GM19324 (cell line): ENCODE measurements at regions not wholly inside any gene's neighbourhood (a gene's known extent, or its start where the extent isn't known, plus 50 kb on each side); places are given as distances from the start of the nearest gene placed in this dataset.

ENCODE experiments used
- ATAC-seq: cut with Tn5 transposase; IDR thresholded peaks from one replicate; pipeline ENCODE4 v1.9.1; 2021; ENCODE audit warnings: mild to moderate bottlenecking, moderate library complexity; ENCODE audit not compliant: unreplicated experiment, low FRiP score

DNA sequence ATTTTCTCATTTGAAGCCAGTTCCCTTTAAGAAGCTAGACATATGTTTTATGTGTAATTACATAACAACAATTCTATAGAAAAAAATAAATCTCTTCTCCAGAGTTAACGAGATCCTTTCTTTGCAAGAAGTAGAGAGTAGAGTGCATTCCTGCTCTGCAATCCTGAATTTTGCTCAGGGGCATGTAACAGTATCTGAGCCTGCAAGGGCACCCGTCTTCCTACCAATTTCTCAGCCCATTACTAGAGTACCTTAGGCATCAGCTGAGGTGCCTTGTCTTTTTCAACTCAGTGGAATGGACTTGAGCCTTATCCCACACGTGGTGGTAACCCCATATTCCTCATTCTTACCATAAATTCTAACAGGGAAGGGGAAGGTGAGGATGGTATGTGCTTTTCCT is 205.9 kb downstream of the IKZF2 start:
- ATAC-seq, result no peak

DNA sequence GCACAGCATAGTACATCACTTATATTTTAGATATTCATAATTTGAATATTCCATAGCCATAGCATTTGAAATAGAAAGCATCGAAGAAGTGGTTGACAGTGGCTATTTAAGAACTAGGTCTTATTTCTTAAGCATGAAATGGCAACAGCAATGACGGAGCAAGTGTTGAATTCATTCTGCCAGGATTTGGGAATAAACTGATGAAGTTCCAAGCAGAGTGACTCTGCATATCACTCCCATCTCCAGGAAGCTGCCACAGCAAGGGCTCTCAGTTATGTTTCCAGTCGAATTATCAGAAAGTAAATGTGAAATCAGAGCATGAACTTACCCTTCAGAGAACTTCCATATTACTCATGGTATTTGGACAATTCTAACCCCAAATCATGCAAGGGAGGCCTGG is 208.1 kb downstream of the IKZF2 start:
- ATAC-seq, result no peak

DNA sequence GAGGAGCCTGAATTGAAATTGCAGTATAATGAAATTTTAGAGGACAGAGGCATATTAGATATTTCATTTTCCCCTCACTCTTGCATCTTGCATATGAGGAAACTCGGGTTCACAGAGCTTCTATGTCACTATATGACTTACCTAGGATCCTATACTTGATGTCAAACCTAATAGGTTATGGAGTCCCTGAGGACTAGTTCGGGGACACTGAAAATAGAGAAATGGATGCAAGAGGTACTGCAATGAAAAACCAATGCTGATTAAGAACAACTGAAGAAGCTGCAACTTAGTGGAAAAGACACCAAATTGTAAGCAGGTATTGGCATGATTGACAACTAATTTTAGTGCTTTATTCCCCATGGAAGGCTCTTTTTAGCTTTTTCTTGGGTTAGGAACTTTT is 210.1 kb downstream of the IKZF2 start:
- ATAC-seq, result no peak

DNA sequence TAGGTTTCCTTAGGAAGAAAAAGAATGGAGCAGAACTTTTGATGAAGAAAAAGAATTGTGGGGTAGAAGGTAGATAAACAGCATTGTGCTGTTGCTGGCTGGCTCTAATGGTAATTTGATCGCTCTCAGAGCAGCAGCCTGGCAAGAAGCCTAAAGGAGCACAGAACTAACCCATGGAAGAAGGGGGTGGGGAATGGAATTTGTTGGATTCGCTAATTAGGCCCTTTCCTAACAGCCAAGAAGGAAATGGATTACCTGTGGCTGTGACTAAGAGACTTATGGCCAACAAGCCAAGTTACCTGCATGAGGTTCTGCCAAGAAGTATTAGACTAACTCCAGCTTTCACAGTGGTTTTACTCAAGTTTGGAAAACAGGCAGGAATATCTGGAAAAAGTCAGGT is 210.6 kb downstream of the IKZF2 start:
- ATAC-seq, result no peak

DNA sequence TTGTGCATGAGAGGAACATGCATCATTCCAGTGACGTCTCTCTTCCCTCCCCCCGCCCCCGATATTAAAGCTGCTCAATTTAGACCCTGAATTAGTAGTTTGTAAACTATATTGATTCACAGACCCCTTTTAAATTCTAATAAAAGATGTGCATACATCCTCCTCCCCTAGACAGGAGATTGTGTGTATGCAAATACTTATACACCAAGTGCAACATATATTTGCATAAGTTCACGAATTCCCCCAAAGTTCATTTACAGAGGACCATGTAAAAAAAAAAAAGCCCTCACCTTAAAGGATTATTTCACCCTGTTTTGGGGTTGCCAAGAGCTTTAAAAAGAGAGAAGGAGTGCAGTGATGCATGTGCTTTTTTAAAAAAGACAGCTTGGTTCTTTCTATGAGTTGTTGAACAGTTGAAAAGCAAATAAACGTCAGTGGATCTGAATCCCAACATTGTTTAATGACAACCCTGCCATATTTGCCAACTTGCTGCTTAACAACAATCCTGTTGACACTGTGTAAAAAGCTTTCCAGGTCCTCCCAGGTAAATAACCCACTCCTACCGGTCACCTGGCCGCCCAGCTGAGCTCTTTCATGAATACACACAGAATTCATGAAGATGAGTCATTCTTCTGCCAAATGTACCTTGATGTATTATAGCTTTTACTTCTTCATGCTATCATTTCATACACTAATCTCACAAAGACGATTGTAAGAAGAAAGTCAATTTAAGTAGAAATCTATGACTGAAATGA is 211.5 kb downstream of the IKZF2 start:
- no peak for ATAC-seq

DNA sequence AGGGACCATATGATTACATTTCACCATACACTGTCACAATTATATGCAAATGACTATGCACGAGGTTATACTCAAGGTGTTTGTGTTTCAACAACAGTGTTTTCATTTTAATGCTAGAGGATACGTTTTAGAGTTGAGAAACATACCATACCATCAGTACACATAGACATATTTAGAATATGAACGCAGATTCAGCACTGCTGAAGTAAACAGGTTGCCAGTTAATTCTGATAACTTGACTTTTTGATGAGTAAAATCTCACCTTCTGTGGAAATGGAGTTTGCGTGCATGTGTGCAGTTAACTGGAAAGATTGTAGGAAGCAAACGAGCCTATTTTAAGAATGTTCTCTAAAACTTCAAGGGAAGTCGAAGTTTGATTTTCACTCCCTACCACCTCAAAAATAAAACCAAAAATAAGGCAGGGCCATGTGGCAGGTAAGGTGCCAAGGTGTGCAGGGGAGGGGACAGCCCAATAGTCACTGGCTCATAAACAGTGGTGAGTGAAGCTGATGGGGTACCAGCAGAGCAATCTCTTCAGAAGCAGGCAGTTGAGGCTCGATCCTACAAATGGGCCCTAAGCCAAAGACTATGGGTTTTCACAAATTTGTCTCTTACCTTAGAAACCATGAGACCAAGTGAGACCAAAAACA is 213.1 kb downstream of the IKZF2 start:
- ATAC-seq, result no peak

DNA sequence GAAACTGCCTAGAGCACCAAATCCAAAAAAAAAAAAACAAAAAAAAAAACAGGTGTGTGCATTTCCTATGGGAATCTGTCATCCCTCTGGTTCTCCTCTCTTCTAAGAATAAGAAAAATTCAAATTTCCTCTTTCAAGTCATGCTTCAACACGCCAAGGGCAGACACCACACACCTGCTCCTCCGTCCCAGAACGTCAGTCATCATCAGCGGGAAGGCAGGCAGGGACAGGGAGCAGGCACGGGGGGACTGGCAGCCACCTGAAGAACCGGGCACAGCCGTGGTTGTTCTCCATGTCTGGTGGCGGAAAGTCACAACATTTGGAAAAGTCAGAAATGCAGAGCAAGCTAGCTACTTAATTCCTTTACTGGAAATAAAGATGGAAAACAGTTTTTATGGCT is 214.8 kb downstream of the IKZF2 start:
- ATAC-seq, result no peak

DNA sequence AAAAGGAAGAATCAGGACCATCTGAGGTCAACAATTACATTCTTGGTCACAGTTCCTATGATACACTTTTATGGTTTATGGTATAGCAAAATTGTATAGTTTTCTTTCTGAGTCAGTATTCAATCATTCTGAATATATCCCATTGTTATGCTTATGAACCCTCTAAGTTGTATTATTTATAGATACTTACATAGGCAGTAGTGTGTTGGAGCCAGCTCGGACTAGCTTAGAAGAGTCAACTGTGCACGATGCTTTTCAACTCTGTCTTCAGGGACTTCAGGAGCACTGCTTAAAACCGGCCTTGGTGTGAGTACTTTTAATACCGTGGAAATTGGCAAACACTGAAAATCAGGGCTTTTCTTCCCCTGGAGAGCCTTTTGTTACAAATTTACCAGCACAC is 215.7 kb downstream of the IKZF2 start:
- ATAC-seq, result no peak

DNA sequence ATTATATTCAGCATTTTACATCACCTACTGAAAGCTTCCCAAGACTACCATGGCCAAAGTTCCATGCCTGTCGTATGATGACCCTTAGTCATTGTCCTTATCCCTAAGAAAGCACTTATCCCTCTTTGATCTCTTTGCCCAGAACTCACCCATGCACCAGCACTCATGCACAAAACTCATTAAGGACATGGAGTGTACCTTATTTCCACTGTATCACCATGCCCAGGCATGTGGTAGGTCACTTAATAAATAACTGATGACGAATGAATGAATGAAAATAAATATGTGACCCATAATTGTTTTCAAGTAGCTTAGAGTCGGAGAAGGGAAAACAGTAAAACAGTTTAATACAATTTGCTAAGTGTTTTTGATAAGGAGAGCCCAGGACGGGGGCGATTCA is 220.1 kb downstream of the IKZF2 start:
- ATAC-seq, result no peak

DNA sequence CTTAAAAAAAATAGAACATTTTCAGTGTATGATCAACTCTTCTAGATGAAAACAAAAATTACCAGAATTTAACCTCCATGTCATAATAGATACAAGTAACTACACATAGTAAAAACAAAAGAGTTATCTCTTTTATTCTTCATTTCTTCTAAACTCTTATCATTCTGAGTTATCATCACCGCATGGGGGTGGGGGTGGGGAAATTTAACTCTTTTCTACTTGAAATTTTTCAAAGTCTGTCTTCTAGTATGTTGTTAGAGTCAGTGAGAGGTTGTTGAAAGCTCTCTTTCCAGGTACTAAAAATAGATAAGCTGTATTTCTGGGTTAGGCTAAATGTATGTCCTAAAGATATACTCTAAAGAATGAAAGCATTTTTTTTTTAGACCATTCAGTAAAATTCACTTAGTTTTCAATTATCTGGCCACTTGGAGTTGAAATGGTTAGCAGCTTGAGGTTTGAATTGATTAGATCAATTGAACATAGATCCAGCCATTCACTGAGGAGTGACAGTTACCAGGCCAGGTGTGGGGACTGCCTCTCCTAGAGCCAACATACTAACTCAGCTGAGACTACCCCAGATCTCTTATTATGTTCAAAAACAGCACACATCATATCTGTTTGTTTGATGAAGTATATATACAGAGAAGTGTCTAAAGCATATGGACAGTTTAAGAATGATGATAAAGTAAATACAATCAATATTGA is 220.7 kb downstream of the IKZF2 start:
- no peak for ATAC-seq

DNA sequence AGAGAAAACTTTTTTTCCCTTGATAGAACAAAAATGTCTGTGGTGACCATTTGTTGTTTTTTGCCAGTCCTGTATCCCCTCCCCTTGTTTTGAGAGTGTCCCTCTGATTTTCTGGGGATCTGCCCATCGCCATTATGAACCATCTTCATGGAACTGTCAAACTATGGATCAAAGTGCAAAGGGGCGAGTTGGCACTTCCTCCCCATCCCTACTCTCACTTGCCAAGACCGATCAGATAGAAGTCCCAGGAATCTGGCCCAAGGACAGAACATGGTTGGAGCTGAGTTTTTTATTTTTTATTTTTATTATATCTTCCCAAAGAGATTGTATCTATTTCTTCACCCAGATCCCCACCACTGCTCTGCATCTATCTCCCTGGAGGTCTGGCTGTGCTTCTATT is 221.4 kb downstream of the IKZF2 start:
- ATAC-seq, result no peak

DNA sequence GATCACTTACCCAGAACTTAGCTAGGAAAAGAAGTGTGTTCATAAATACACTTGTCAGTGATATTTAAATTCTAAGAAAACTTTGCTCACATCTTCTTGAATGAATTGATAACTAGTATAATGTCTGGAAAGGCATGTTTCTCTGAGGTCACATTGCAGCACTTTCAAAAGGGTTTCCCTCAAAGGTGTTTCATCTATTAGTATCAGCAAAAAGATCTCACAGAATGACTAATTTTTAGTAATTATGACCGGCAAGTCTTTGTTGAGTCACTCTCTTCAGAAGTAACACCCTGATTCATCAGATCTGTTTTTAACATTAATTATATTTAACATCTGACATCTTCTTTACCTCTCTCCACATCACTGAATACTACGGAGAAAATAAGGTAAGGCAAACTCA is 222.3 kb downstream of the IKZF2 start:
- no peak for ATAC-seq

DNA sequence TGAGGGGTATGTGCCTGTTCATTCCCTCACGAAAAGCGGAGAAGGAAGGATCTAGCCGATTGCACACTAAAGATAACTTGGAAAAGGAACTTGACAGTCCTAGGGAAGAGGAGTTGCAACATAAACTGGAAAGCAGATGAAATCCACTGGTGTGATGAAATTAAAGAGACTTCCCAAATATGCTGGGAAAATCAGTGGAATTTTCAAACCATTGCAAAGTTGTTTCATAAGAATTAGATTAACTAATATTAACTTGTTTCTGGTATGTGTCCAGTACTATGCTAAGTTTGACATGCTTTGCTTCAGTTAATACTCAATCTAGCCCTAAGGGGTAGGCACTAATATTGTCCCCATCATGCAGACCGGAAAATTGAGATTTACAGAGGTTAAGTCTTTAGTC is 222.7 kb downstream of the IKZF2 start:
- ATAC-seq, result no peak

DNA sequence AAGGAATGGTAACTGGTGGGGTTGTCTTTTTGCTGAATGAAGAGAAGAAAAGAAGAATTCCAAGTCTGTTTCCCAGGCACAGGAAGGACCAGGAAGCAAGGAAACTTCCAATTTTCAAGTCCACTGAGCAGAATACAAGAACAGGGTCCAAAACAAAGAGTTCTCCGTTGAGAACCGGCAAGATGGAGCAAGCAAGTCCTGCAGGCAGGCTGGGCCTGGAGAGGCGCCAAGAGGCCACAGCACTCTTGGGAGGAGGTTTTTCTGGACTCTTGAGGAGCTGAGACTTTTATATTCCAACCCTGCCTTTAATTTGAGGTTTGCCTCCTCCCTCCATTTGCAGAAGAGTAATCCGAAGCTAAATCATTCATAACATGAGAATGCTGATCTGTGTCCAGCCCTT is 224.5 kb downstream of the IKZF2 start:
- ATAC-seq, result no peak

DNA sequence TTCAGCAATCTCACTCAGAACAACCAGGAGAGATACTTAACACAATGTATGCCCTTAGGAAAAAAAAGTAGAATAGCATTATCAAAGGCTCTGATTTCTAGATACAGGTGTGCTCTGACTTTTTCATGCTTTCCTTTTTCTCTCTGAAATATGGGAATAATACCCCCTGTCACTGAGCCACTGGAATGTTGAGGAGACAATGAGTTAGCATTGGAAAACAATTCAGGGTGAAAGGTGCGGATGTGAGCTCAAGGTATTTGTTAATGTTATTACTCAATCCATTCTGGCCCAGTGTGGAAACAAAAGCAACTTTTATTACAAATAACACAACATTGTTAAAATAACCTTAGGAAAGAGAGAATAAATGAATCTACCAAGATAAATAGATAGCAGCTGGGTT is 228.0 kb downstream of the IKZF2 start:
- no peak for ATAC-seq

DNA sequence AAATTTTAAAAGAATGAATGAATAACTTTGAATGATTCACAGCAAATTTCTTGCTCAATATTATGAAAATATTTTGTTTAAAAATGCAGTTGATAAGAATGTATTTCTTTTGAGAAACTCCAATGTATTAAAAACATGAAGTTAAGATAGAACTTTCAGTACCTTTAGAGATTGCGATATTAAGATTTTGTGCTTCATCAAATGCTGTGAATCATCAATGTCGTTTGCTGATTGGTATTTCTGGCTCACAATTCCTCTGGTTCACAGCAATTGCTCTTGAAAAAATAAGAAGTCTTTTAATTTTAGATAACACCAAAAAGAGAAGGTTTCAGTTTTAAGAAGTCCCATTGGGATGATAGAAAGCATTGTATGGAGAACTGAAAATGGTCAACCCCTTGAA is 228.7 kb downstream of the IKZF2 start:
- no peak for ATAC-seq

DNA sequence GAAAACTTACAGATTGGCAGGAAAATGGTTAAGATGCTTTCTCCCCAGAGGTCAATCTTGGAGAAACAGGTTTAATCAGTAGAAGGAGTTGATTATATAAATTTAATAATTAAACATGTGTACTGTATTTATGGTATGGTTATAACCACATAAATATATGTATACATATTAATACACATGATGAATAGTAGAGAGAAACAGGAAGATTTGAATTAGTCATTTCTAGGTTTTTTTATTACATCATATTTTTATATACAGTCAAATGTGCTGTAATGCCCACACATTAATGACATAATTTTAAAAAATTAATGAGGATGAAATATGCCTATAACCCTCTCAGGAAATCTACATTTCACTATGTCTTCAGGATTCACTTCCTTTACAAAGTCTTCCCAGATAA is 229.7 kb downstream of the IKZF2 start:
- ATAC-seq, result no peak

DNA sequence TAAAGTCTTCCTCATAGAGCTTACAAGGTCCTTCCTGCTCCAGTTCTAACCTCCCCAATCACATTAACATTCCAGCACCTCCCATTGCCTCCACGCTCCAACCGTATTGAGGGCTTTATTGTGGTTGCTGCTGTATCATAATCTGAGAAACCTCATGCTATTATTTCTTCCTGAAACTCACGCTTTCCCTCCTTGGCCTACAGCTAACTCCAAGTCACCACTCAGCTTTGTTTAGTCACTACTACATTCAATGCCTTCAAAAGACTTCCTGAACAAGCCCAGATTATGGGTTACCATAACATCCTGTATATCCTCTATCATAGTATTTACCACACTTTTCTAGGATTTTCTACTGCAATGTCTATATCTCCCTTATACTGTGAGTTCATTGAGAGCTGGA is 230.4 kb downstream of the IKZF2 start:
- no peak for ATAC-seq

DNA sequence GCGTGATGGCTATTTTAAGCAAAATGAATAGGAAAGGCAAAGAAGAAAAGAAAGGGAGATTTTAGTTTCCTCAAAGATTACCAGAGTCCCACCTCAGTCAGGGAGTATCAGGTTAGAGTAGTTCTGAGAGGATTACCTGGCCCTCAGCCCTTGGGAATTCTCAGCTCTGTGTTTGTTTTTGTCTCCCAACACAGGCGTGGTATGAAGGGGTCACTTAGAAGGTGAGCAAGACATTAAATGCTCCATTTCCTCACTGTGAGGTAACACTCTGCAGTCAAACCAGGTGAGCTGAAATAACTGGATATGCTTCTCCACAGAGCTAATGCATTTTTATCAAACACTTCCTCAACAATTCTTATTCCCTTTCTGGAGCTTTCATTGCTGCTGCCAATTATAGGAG is 232.2 kb downstream of the IKZF2 start:
- no peak for ATAC-seq

DNA sequence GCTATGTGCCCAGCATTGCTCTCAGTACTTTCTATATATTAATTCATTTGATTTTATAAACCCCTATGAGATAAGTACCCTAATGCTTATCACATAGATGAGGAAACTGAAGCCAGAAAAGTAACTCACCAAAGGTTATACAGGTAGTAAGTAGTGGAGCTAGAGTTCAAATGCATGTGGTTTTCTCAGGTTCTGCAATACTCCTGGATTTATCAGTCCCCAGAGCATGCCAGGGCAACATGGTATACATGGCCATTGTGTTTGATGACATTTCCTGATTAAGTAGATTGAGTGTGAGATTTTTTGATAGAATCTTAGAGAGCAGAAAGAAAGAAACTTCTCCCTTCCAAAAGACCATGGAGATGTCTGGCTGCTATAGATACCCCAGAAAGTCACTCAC is 233.1 kb downstream of the IKZF2 start:
- ATAC-seq, result no peak

DNA sequence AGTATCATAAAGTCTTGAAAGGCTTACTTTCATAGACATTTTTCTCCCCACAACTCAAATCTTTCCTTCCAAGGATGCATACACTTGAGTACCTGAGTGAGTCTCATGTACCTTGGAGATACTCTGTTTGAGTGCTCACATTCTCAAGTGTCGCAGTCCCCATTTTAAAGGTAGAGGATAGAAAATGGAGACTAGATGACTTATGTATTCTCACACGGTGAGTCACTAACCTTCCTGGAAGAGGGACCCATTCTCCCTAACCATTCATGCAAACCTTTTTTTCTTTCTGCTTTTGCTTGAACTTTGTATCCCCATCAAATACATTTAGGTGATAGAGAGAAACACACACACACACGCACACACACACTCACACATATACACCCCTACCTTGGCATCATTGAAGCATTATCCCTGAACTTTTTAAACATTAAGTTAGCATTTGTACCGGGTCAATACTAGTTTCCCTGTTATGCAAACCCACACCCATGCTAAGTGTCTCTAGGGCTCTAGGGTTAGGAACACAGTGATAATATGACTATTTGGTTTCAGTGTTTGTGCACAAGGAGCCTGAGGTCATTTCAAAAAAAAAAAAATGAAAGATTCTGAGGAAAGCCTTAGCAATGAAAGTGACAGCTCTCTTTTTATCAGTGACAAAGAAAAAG is 236.2 kb downstream of the IKZF2 start:
- ATAC-seq, result no peak
